ENCODE measurements at regions not wholly inside any gene's neighbourhood (a gene's known extent, or its start where the extent isn't known, plus 50 kb on each side); places are given as distances from the start of the nearest gene placed in this dataset.

DNA sequence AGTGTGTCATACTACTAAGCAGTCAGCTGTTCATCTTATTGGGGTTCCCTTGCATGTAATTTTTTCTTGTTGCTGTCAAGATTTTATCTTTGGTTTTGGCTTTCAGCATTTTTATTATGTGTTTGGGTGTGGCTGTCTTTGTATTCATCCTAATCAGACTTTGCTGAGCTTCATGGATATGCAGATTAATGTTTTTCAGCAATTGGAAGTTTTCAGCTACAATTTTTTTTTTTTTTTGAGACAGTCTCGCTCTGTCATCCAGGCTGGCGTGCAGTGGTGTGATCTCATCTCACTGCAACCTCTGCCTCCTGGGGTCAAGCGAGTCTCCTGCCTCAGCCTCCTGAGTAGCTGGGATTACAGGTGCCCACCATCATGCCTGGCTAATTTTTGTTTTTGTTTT is 108.8 kb downstream of the BARX1 start:
- H3K27me3 ChIP-seq (ENCODE audit: insufficient read depth, low read depth): peaks cover 38% of the 10 kb centered on the region
- CTCF ChIA-PET: no interaction called here
- POLR2A ChIA-PET (ENCODE audit: unreplicated experiment): no interaction called here
- no peak overlapping the region for H2AFZ ChIP-seq
- H3K79me2 ChIP-seq (ENCODE audit: low read depth): no peaks in the 10 kb centered on the region
- BruUV-seq (replicated peaks): no TSS peak
- no peaks in the 10 kb centered on the region for H3K4me1 ChIP-seq (replicated peaks; ENCODE audit: insufficient read depth)
- intact Hi-C loops (cut with micrococcal nuclease; ENCODE audit: unreplicated experiment): no loop called here
- no peak for DNase-seq
- no peaks in the 10 kb centered on the region for H3K9me2 ChIP-seq (ENCODE audit: insufficient read depth)
- no peak overlapping the region for H3K4me2 ChIP-seq
- H3K36me3 ChIP-seq (ENCODE audit: low read depth): no peaks in the 10 kb centered on the region
- H3F3A ChIP-seq (ENCODE audit: insufficient read depth, low read depth): no peaks in the 10 kb centered on the region
- no peaks in the 10 kb centered on the region for H4K20me1 ChIP-seq (ENCODE audit: insufficient read depth)
- H3K4me3 ChIP-seq: no peak overlapping the region
- no peak for TF ChIP-seq EZH2 (IDR thresholded peaks at IDR 0.05; ENCODE audit: low read depth)
- TF ChIP-seq, protein P1, sequence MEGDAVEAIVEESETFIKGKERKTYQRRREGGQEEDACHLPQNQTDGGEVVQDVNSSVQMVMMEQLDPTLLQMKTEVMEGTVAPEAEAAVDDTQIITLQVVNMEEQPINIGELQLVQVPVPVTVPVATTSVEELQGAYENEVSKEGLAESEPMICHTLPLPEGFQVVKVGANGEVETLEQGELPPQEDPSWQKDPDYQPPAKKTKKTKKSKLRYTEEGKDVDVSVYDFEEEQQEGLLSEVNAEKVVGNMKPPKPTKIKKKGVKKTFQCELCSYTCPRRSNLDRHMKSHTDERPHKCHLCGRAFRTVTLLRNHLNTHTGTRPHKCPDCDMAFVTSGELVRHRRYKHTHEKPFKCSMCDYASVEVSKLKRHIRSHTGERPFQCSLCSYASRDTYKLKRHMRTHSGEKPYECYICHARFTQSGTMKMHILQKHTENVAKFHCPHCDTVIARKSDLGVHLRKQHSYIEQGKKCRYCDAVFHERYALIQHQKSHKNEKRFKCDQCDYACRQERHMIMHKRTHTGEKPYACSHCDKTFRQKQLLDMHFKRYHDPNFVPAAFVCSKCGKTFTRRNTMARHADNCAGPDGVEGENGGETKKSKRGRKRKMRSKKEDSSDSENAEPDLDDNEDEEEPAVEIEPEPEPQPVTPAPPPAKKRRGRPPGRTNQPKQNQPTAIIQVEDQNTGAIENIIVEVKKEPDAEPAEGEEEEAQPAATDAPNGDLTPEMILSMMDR (conservative IDR thresholded peaks at IDR 0.05): no peak
- peaks cover 5% of the 10 kb centered on the region; the same call in 1 of the 2 replicates for H3K9me3 ChIP-seq (ENCODE audit: insufficient read depth, low read depth)
- no peak overlapping the region for H3K27ac ChIP-seq

DNA sequence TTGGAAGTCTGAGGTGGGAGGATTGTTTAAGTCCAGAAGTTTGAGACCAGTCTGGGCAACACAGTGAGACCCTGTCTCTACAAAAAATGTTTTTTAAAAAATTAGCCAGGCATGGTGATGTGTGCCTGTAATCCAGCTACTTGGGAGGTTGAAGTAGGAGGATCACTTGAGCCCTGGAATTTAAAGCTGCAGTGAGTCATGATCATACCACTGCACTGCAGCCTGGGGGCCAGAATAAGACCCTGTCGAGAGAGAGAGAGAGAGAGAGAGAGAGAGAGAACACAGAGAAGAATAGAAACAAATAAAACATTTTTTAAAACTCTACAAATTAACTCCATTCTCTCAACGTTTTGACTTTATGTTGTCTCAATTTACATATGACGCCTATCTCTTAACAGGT is 111.8 kb downstream of the BARX1 start:
- Histone ChIP-seq H3K4me3 (no peak overlapping the region), H3K9me2 (ENCODE audit: insufficient read depth) (no peaks in the 10 kb centered on the region), H3K36me3 (ENCODE audit: low read depth) (no peaks in the 10 kb centered on the region), H3K27ac (no peak overlapping the region), H3K27me3 (ENCODE audit: insufficient read depth, low read depth) (peaks cover 13% of the 10 kb centered on the region), H3K79me2 (ENCODE audit: low read depth) (no peaks in the 10 kb centered on the region), H4K20me1 (ENCODE audit: insufficient read depth) (no peaks in the 10 kb centered on the region), H2AFZ (no peak overlapping the region), H3F3A (ENCODE audit: insufficient read depth, low read depth) (no peaks in the 10 kb centered on the region), H3K4me1 (replicated peaks; ENCODE audit: insufficient read depth) (no peaks in the 10 kb centered on the region), H3K4me2 (no peak overlapping the region), H3K9me3 (ENCODE audit: insufficient read depth, low read depth) (peaks cover 5% of the 10 kb centered on the region; the same call in 1 of the 2 replicates)
- DNase-seq: no peak
- no peak for TF ChIP-seq EZH2 (IDR thresholded peaks at IDR 0.05; ENCODE audit: low read depth)
- TF ChIP-seq, protein P1 (conservative IDR thresholded peaks at IDR 0.05): no peak
- ChIA-PET POLR2A (ENCODE audit: unreplicated experiment) (no interaction called here), CTCF (no interaction called here)
- no TSS peak for BruUV-seq (replicated peaks)
- intact Hi-C loops (cut with micrococcal nuclease; ENCODE audit: unreplicated experiment): no loop called here

DNA sequence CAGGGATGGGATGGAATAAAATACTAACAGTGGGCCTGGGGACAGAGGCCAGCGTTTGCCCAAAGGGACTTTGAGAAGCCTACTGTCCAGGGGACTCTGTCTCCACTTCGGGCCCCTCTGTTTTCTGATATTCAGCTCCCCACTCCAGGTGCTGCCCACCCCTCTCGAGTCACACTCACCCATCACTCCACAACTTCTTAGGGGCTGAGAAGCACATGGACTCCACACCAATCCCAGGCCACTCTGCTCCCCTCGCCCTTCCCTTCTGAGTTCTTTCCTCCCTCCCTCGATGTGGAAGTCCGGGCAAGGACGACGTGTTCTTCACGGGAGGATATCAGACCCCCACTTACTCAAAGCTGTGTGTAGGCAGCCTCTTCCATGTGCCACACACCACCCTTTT is 124.5 kb downstream of the BARX1 start:
- Histone ChIP-seq H3K27ac (no peak overlapping the region), H3K4me3 (no peak overlapping the region), H4K20me1 (ENCODE audit: insufficient read depth) (no peaks in the 10 kb centered on the region), H3K9me3 (ENCODE audit: insufficient read depth, low read depth) (no peaks in the 10 kb centered on the region), H3K9me2 (ENCODE audit: insufficient read depth) (no peaks in the 10 kb centered on the region), H3K4me1 (replicated peaks; ENCODE audit: insufficient read depth) (no peaks in the 10 kb centered on the region), H3F3A (ENCODE audit: insufficient read depth, low read depth) (no peaks in the 10 kb centered on the region), H3K36me3 (ENCODE audit: low read depth) (no peaks in the 10 kb centered on the region), H2AFZ (no peak overlapping the region), H3K79me2 (ENCODE audit: low read depth) (no peaks in the 10 kb centered on the region), H3K4me2 (no peak overlapping the region), H3K27me3 (ENCODE audit: insufficient read depth, low read depth) (peaks cover 28% of the 10 kb centered on the region)
- ChIA-PET POLR2A (ENCODE audit: unreplicated experiment) (interaction anchor here (0.6 kb wide), 1 partner anchor 148 kb away, joined by 8 read pairs; no protein-coding TSS in a partner anchor), CTCF (no interaction called here)
- TF ChIP-seq, protein P1 (conservative IDR thresholded peaks at IDR 0.05): no peak
- no peak for TF ChIP-seq EZH2 (IDR thresholded peaks at IDR 0.05; ENCODE audit: low read depth)
- intact Hi-C loops (cut with micrococcal nuclease; ENCODE audit: unreplicated experiment): no loop called here
- DNase-seq: no peak
- no TSS peak for BruUV-seq (replicated peaks)
